ENCODE measurements at regions not wholly inside any gene's neighbourhood (a gene's known extent, or its start where the extent isn't known, plus 50 kb on each side); places are given as distances from the start of the nearest gene placed in this dataset.

GRCh38 chr4:116321471-116321870, 763.9 kb downstream of the TRAM1L1 start:
- H3K27ac ChIP-seq (ENCODE audit: low read depth), result no peak overlapping the region
- DNase-seq (ENCODE audit: low spot score) (no peak), ATAC-seq (no peak)
- no peaks in the 10 kb centered on the region for H4K20me1 ChIP-seq (replicated peaks; ENCODE audit: insufficient read depth)
- H2AFZ ChIP-seq, result no peak overlapping the region
- no peak overlapping the region for H3K4me3 ChIP-seq
- no peak overlapping the region for H3K4me3 Mint-ChIP-seq
- no peaks in the 10 kb centered on the region for H3K27me3 Mint-ChIP-seq (ENCODE audit: insufficient read depth, low read depth, poor library complexity)
- no peak overlapping the region for H3K4me2 ChIP-seq
- no peaks in the 10 kb centered on the region for H3K9me3 Mint-ChIP-seq
- H3K36me3 Mint-ChIP-seq (ENCODE audit: low read depth), result no peaks in the 10 kb centered on the region
- H3K36me3 ChIP-seq (ENCODE audit: insufficient read depth), result no peaks in the 10 kb centered on the region
- no peaks in the 10 kb centered on the region for H3K4me1 Mint-ChIP-seq
- TF ChIP-seq CTCF (conservative IDR thresholded peaks at IDR 0.05; ENCODE audit: low read depth in 2 of 2) (no peak), EZH2phosphoT487 (IDR thresholded peaks at IDR 0.05; ENCODE audit: unreplicated experiment) (no peak), JUNB (IDR thresholded peaks at IDR 0.05; ENCODE audit: unreplicated experiment) (no peak)
- H3K27me3 ChIP-seq (ENCODE audit: insufficient read depth), result no peaks in the 10 kb centered on the region
- H3K4me1 ChIP-seq (ENCODE audit: insufficient read depth), result no peaks in the 10 kb centered on the region
- H3K9me2 ChIP-seq (ENCODE audit: insufficient read depth), result no peaks in the 10 kb centered on the region
- no peaks in the 10 kb centered on the region for H3K79me2 ChIP-seq (replicated peaks; ENCODE audit: insufficient read depth)
- H3F3A ChIP-seq (replicated peaks; ENCODE audit: low read depth), result no peaks in the 10 kb centered on the region
- no peak overlapping the region for H3K27ac Mint-ChIP-seq

GRCh38 chr4:116320859-116321258, 764.5 kb downstream of the TRAM1L1 start:
- no peak for ATAC-seq
- no peak for TF ChIP-seq CTCF (conservative IDR thresholded peaks at IDR 0.05; ENCODE audit: low read depth in 2 of 2)
- no peak for TF ChIP-seq EZH2phosphoT487 (IDR thresholded peaks at IDR 0.05; ENCODE audit: unreplicated experiment)
- no peak for TF ChIP-seq JUNB (IDR thresholded peaks at IDR 0.05; ENCODE audit: unreplicated experiment)
- Mint-ChIP-seq H3K27me3 (ENCODE audit: insufficient read depth, low read depth, poor library complexity) (no peaks in the 10 kb centered on the region), H3K36me3 (ENCODE audit: low read depth) (no peaks in the 10 kb centered on the region), H3K27ac (no peak overlapping the region), H3K4me3 (no peak overlapping the region), H3K4me1 (no peaks in the 10 kb centered on the region), H3K9me3 (no peaks in the 10 kb centered on the region)
- Histone ChIP-seq H4K20me1 (replicated peaks; ENCODE audit: insufficient read depth) (no peaks in the 10 kb centered on the region), H3K79me2 (replicated peaks; ENCODE audit: insufficient read depth) (no peaks in the 10 kb centered on the region), H3K4me3 (no peak overlapping the region), H3F3A (replicated peaks; ENCODE audit: low read depth) (no peaks in the 10 kb centered on the region), H3K4me2 (no peak overlapping the region), H2AFZ (no peak overlapping the region), H3K27ac (ENCODE audit: low read depth) (no peak overlapping the region), H3K27me3 (ENCODE audit: insufficient read depth) (no peaks in the 10 kb centered on the region), H3K36me3 (ENCODE audit: insufficient read depth) (no peaks in the 10 kb centered on the region), H3K9me2 (ENCODE audit: insufficient read depth) (no peaks in the 10 kb centered on the region), H3K4me1 (ENCODE audit: insufficient read depth) (no peaks in the 10 kb centered on the region)
- no peak for DNase-seq (ENCODE audit: low spot score)

GRCh38 chr4:116303736-116304188, 781.6 kb downstream of the TRAM1L1 start:
- Histone ChIP-seq H3K4me3 (no peak overlapping the region), H3K4me2 (no peak overlapping the region), H3K9me2 (ENCODE audit: insufficient read depth) (no peaks in the 10 kb centered on the region; the same call in 1 of the 2 replicates), H3K27me3 (ENCODE audit: insufficient read depth) (no peaks in the 10 kb centered on the region), H3F3A (replicated peaks; ENCODE audit: low read depth) (no peaks in the 10 kb centered on the region), H3K27ac (ENCODE audit: low read depth) (no peak overlapping the region), H2AFZ (no peak overlapping the region), H3K79me2 (replicated peaks; ENCODE audit: insufficient read depth) (no peaks in the 10 kb centered on the region), H3K36me3 (ENCODE audit: insufficient read depth) (no peaks in the 10 kb centered on the region), H3K4me1 (ENCODE audit: insufficient read depth) (no peaks in the 10 kb centered on the region), H4K20me1 (replicated peaks; ENCODE audit: insufficient read depth) (no peaks in the 10 kb centered on the region)
- no peak for ATAC-seq
- H3K27me3 Mint-ChIP-seq (ENCODE audit: insufficient read depth, low read depth, poor library complexity), result peaks cover 2% of the 10 kb centered on the region
- no peaks in the 10 kb centered on the region; the same call in 2 of the 3 replicates for H3K9me3 Mint-ChIP-seq
- no peak overlapping the region for H3K27ac Mint-ChIP-seq
- DNase-seq (ENCODE audit: low spot score), result no peak
- no peaks in the 10 kb centered on the region for H3K36me3 Mint-ChIP-seq (ENCODE audit: low read depth)
- H3K4me3 Mint-ChIP-seq, result no peak overlapping the region
- H3K4me1 Mint-ChIP-seq, result no peaks in the 10 kb centered on the region
- TF ChIP-seq STAT1 (IDR thresholded peaks at IDR 0.05; ENCODE audit: unreplicated experiment) (no peak), EZH2phosphoT487 (IDR thresholded peaks at IDR 0.05; ENCODE audit: unreplicated experiment) (no peak), ETS1 (IDR thresholded peaks at IDR 0.05) (no peak), NANOG (IDR thresholded peaks at IDR 0.05; ENCODE audit: borderline replicate concordance) (no peak), CTCF (conservative IDR thresholded peaks at IDR 0.05; ENCODE audit: low read depth in 2 of 2) (no peak), ZNF331 (CRISPR knock-in tag; IDR thresholded peaks at IDR 0.05; ENCODE audit: low read depth) (no peak), JUNB (IDR thresholded peaks at IDR 0.05; ENCODE audit: unreplicated experiment) (no peak)

Measured in GM23338 (cell line).